ENCODE measurements at regions not wholly inside any gene's neighbourhood (a gene's known extent, or its start where the extent isn't known, plus 50 kb on each side); places are given as distances from the start of the nearest gene placed in this dataset.

- Histone ChIP-seq H3K4me1 (ENCODE audit: control insufficient read depth, low read length) (no peaks in the 10 kb centered on the region), H3K27me3 (ENCODE audit: control insufficient read depth, low read length) (no peaks in the 10 kb centered on the region), H3K4me3 (ENCODE audit: low read length) (no peak overlapping the region), H3F3A (ENCODE audit: control insufficient read depth, insufficient read depth) (no peaks in the 10 kb centered on the region), H3K9me3 (ENCODE audit: control insufficient read depth, insufficient read depth, low read length) (peaks cover 15% of the 10 kb centered on the region; the same call in 1 of the 2 replicates), H3K79me2 (ENCODE audit: control insufficient read depth, low read length) (no peaks in the 10 kb centered on the region), H3K36me3 (ENCODE audit: control insufficient read depth, low read length) (no peaks in the 10 kb centered on the region), H4K20me1 (ENCODE audit: control insufficient read depth, insufficient read depth, low read depth, low read length) (no peaks in the 10 kb centered on the region), H3K27ac (ENCODE audit: low read depth, low read length) (no peak overlapping the region), H3K4me2 (ENCODE audit: low read length) (no peak overlapping the region), H3K9me2 (replicated peaks; ENCODE audit: control insufficient read depth, low read length) (no peaks in the 10 kb centered on the region)
- TF ChIP-seq CTCF (IDR thresholded peaks at IDR 0.05; ENCODE audit: low read depth, low read length, poor library complexity, severe bottlenecking) (no peak), EZH2phosphoT487 (IDR thresholded peaks at IDR 0.05; ENCODE audit: borderline replicate concordance, low read length) (no peak)
These were observed 709.6 kb downstream of the BRD1 start for GRCh38 chr22:49118065-49118464.

- Histone ChIP-seq H3K4me3 (ENCODE audit: low read length) (no peak overlapping the region), H3K27me3 (ENCODE audit: control insufficient read depth, low read length) (no peaks in the 10 kb centered on the region), H4K20me1 (ENCODE audit: control insufficient read depth, insufficient read depth, low read depth, low read length) (no peaks in the 10 kb centered on the region), H3K9me3 (ENCODE audit: control insufficient read depth, insufficient read depth, low read length) (peaks cover 15% of the 10 kb centered on the region; the same call in 1 of the 2 replicates), H3K36me3 (ENCODE audit: control insufficient read depth, low read length) (no peaks in the 10 kb centered on the region), H3K27ac (ENCODE audit: low read depth, low read length) (no peak overlapping the region), H3K79me2 (ENCODE audit: control insufficient read depth, low read length) (no peaks in the 10 kb centered on the region), H3K9me2 (replicated peaks; ENCODE audit: control insufficient read depth, low read length) (no peaks in the 10 kb centered on the region), H3K4me2 (ENCODE audit: low read length) (no peak overlapping the region), H3F3A (ENCODE audit: control insufficient read depth, insufficient read depth) (no peaks in the 10 kb centered on the region), H3K4me1 (ENCODE audit: control insufficient read depth, low read length) (no peaks in the 10 kb centered on the region)
- no peak for TF ChIP-seq EZH2phosphoT487 (IDR thresholded peaks at IDR 0.05; ENCODE audit: borderline replicate concordance, low read length)
- no peak for TF ChIP-seq CTCF (IDR thresholded peaks at IDR 0.05; ENCODE audit: low read depth, low read length, poor library complexity, severe bottlenecking)
These were observed 710.2 kb downstream of the BRD1 start for GRCh38 chr22:49117486-49117885.

GRCh38 chr22:49116486-49117120 is 711.1 kb downstream of the BRD1 start:
- Histone ChIP-seq H3K9me3 (ENCODE audit: control insufficient read depth, insufficient read depth, low read length) (peaks cover 15% of the 10 kb centered on the region; the same call in 1 of the 2 replicates), H3K36me3 (ENCODE audit: control insufficient read depth, low read length) (no peaks in the 10 kb centered on the region), H3F3A (ENCODE audit: control insufficient read depth, insufficient read depth) (no peaks in the 10 kb centered on the region), H3K9me2 (replicated peaks; ENCODE audit: control insufficient read depth, low read length) (no peaks in the 10 kb centered on the region), H3K4me3 (ENCODE audit: low read length) (no peak overlapping the region), H3K4me1 (ENCODE audit: control insufficient read depth, low read length) (no peaks in the 10 kb centered on the region), H3K79me2 (ENCODE audit: control insufficient read depth, low read length) (no peaks in the 10 kb centered on the region), H4K20me1 (ENCODE audit: control insufficient read depth, insufficient read depth, low read depth, low read length) (no peaks in the 10 kb centered on the region), H3K4me2 (ENCODE audit: low read length) (no peak overlapping the region), H3K27me3 (ENCODE audit: control insufficient read depth, low read length) (no peaks in the 10 kb centered on the region), H3K27ac (ENCODE audit: low read depth, low read length) (no peak overlapping the region)
- TF ChIP-seq CTCF (IDR thresholded peaks at IDR 0.05; ENCODE audit: low read depth, low read length, poor library complexity, severe bottlenecking), result no peak
- TF ChIP-seq EZH2phosphoT487 (IDR thresholded peaks at IDR 0.05; ENCODE audit: borderline replicate concordance, low read length), result no peak
